ENCODE measurements at regions not wholly inside any gene's neighbourhood (a gene's known extent, or its start where the extent isn't known, plus 50 kb on each side); places are given as distances from the start of the nearest gene placed in this dataset.

- DNase-seq, result no peak
- H3K9me3 ChIP-seq (ENCODE audit: control extremely low read depth in 1 of 5, control insufficient read depth in 4 of 5, insufficient read depth in 2 of 5, low read depth in 1 of 5, low read length in 4 of 5), result peaks cover 0 to 5% (median 0%) of the 10 kb centered on the region in 5 experiments
- ChIA-PET CTCF (no interaction called here), POLR2A (no interaction called here)
- H3K36me3 ChIP-seq (ENCODE audit: control insufficient read depth in 4 of 4, insufficient read depth in 4 of 4, low read length in 3 of 4), result no peaks in the 10 kb centered on the region
- peaks cover 0 to 2% (median 0%) of the 10 kb centered on the region in 5 experiments for H3K27me3 ChIP-seq (replicated peaks in 2 of 5; ENCODE audit: control insufficient read depth in 4 of 5, insufficient read depth in 5 of 5, low read length in 4 of 5)
- H3K27ac ChIP-seq (ENCODE audit: insufficient read depth in 1 of 2, low read depth in 1 of 2, low read length in 2 of 2, poor library complexity in 1 of 2, severe bottlenecking in 2 of 2), result no peak overlapping the region
- no peak overlapping the region for H3K4me3 ChIP-seq (ENCODE audit: control insufficient read depth in 1 of 7, extremely low read depth in 1 of 7, insufficient read depth in 4 of 7, low read depth in 2 of 7, low read length in 6 of 7)
- no peaks in the 10 kb centered on the region for H3K4me1 ChIP-seq (ENCODE audit: control extremely low read depth in 1 of 4, control insufficient read depth in 4 of 4, insufficient read depth in 4 of 4, low read length in 3 of 4)
- 100% methylated on average over 2 of the region's 2 CpGs for WGBS (ENCODE audit: insufficient coverage)
Observed at GRCh38 chr18:50444539-50444938, 69.7 kb downstream of the SKA1 start.

- no CpG with 5 or more reads among the region's 2 CpGs for WGBS (ENCODE audit: insufficient coverage)
- no peaks in the 10 kb centered on the region for H3K36me3 ChIP-seq (ENCODE audit: control insufficient read depth in 4 of 4, insufficient read depth in 4 of 4, low read length in 3 of 4)
- no peak overlapping the region for H3K4me3 ChIP-seq (ENCODE audit: control insufficient read depth in 1 of 7, extremely low read depth in 1 of 7, insufficient read depth in 4 of 7, low read depth in 2 of 7, low read length in 6 of 7)
- ChIA-PET POLR2A (no interaction called here), CTCF (no interaction called here)
- H3K4me1 ChIP-seq (ENCODE audit: control extremely low read depth in 1 of 4, control insufficient read depth in 4 of 4, insufficient read depth in 4 of 4, low read length in 3 of 4), result no peaks in the 10 kb centered on the region
- no peak for DNase-seq
- peaks cover 0 to 4% (median 0%) of the 10 kb centered on the region in 5 experiments for H3K27me3 ChIP-seq (replicated peaks in 2 of 5; ENCODE audit: control insufficient read depth in 4 of 5, insufficient read depth in 5 of 5, low read length in 4 of 5)
- H3K27ac ChIP-seq (ENCODE audit: insufficient read depth in 1 of 2, low read depth in 1 of 2, low read length in 2 of 2, poor library complexity in 1 of 2, severe bottlenecking in 2 of 2), result no peak overlapping the region
- peaks cover 0 to 5% (median 0%) of the 10 kb centered on the region in 5 experiments for H3K9me3 ChIP-seq (ENCODE audit: control extremely low read depth in 1 of 5, control insufficient read depth in 4 of 5, insufficient read depth in 2 of 5, low read depth in 1 of 5, low read length in 4 of 5)
Observed at GRCh38 chr18:50446629-50447028, 71.8 kb downstream of the SKA1 start.

- Histone ChIP-seq H3K27ac (ENCODE audit: insufficient read depth in 1 of 2, low read depth in 1 of 2, low read length in 2 of 2, poor library complexity in 1 of 2, severe bottlenecking in 2 of 2) (no peak overlapping the region), H3K36me3 (ENCODE audit: control insufficient read depth in 4 of 4, insufficient read depth in 4 of 4, low read length in 3 of 4) (no peaks in the 10 kb centered on the region), H3K4me1 (ENCODE audit: control extremely low read depth in 1 of 4, control insufficient read depth in 4 of 4, insufficient read depth in 4 of 4, low read length in 3 of 4) (no peaks in the 10 kb centered on the region), H3K27me3 (replicated peaks in 2 of 5; ENCODE audit: control insufficient read depth in 4 of 5, insufficient read depth in 5 of 5, low read length in 4 of 5) (peaks cover 0 to 2% (median 0%) of the 10 kb centered on the region in 5 experiments), H3K9me3 (ENCODE audit: control extremely low read depth in 1 of 5, control insufficient read depth in 4 of 5, insufficient read depth in 2 of 5, low read depth in 1 of 5, low read length in 4 of 5) (peaks cover 0 to 5% (median 0%) of the 10 kb centered on the region in 5 experiments), H3K4me3 (ENCODE audit: control insufficient read depth in 1 of 7, extremely low read depth in 1 of 7, insufficient read depth in 4 of 7, low read depth in 2 of 7, low read length in 6 of 7) (no peak overlapping the region)
- ChIA-PET CTCF (no interaction called here), POLR2A (no interaction called here)
- WGBS (ENCODE audit: insufficient coverage), result 90% methylated on average over 4 of the region's 5 CpGs
- DNase-seq, result no peak
Observed at GRCh38 chr18:50447102-50447741, 72.4 kb downstream of the SKA1 start.

GRCh38 chr18:50447952-50448351 lies 73.1 kb downstream of the SKA1 start:
- no peak for DNase-seq
- ChIA-PET CTCF (no interaction called here), POLR2A (no interaction called here)
- H3K36me3 ChIP-seq (ENCODE audit: control insufficient read depth in 4 of 4, insufficient read depth in 4 of 4, low read length in 3 of 4), result no peaks in the 10 kb centered on the region
- WGBS (ENCODE audit: insufficient coverage), result 100% methylated on average over 1 of the region's 1 CpG
- H3K27ac ChIP-seq (ENCODE audit: insufficient read depth in 1 of 2, low read depth in 1 of 2, low read length in 2 of 2, poor library complexity in 1 of 2, severe bottlenecking in 2 of 2), result no peak overlapping the region
- peaks cover 0 to 5% (median 0%) of the 10 kb centered on the region in 5 experiments for H3K9me3 ChIP-seq (ENCODE audit: control extremely low read depth in 1 of 5, control insufficient read depth in 4 of 5, insufficient read depth in 2 of 5, low read depth in 1 of 5, low read length in 4 of 5)
- H3K4me1 ChIP-seq (ENCODE audit: control extremely low read depth in 1 of 4, control insufficient read depth in 4 of 4, insufficient read depth in 4 of 4, low read length in 3 of 4), result no peaks in the 10 kb centered on the region
- peaks cover 0 to 2% (median 0%) of the 10 kb centered on the region in 5 experiments for H3K27me3 ChIP-seq (replicated peaks in 2 of 5; ENCODE audit: control insufficient read depth in 4 of 5, insufficient read depth in 5 of 5, low read length in 4 of 5)
- H3K4me3 ChIP-seq (ENCODE audit: control insufficient read depth in 1 of 7, extremely low read depth in 1 of 7, insufficient read depth in 4 of 7, low read depth in 2 of 7, low read length in 6 of 7), result no peak overlapping the region

- no peaks in the 10 kb centered on the region for H3K4me1 ChIP-seq (ENCODE audit: control extremely low read depth in 1 of 4, control insufficient read depth in 4 of 4, insufficient read depth in 4 of 4, low read length in 3 of 4)
- H3K27ac ChIP-seq (ENCODE audit: insufficient read depth in 1 of 2, low read depth in 1 of 2, low read length in 2 of 2, poor library complexity in 1 of 2, severe bottlenecking in 2 of 2), result no peak overlapping the region
- no peaks in the 10 kb centered on the region for H3K36me3 ChIP-seq (ENCODE audit: control insufficient read depth in 4 of 4, insufficient read depth in 4 of 4, low read length in 3 of 4)
- ChIA-PET CTCF (no interaction called here), POLR2A (no interaction called here)
- no peak overlapping the region for H3K4me3 ChIP-seq (ENCODE audit: control insufficient read depth in 1 of 7, extremely low read depth in 1 of 7, insufficient read depth in 4 of 7, low read depth in 2 of 7, low read length in 6 of 7)
- no peak for DNase-seq
- H3K27me3 ChIP-seq (replicated peaks in 2 of 5; ENCODE audit: control insufficient read depth in 4 of 5, insufficient read depth in 5 of 5, low read length in 4 of 5), result peaks cover 0 to 6% (median 0%) of the 10 kb centered on the region in 5 experiments
- WGBS (ENCODE audit: insufficient coverage), result 96% methylated on average over 6 of the region's 7 CpGs
- peaks cover 0 to 2% (median 0%) of the 10 kb centered on the region in 5 experiments for H3K9me3 ChIP-seq (ENCODE audit: control extremely low read depth in 1 of 5, control insufficient read depth in 4 of 5, insufficient read depth in 2 of 5, low read depth in 1 of 5, low read length in 4 of 5)
Observed at GRCh38 chr18:50451100-50451842, 76.4 kb downstream of the SKA1 start.

GRCh38 chr18:50453014-50453680 lies 78.3 kb downstream of the SKA1 start:
- no peak for DNase-seq
- no peak overlapping the region for H3K4me3 ChIP-seq (ENCODE audit: control insufficient read depth in 1 of 7, extremely low read depth in 1 of 7, insufficient read depth in 4 of 7, low read depth in 2 of 7, low read length in 6 of 7)
- no peaks in the 10 kb centered on the region for H3K9me3 ChIP-seq (ENCODE audit: control extremely low read depth in 1 of 5, control insufficient read depth in 4 of 5, insufficient read depth in 2 of 5, low read depth in 1 of 5, low read length in 4 of 5)
- WGBS (ENCODE audit: insufficient coverage), result no CpG with 5 or more reads among the region's 1 CpG
- ChIA-PET POLR2A (no interaction called here), CTCF (interaction anchor here (1.1 kb wide), 1 partner anchor 11 kb away, joined by 4 read pairs; no protein-coding TSS in a partner anchor)
- peaks cover 0 to 6% (median 0%) of the 10 kb centered on the region in 5 experiments for H3K27me3 ChIP-seq (replicated peaks in 2 of 5; ENCODE audit: control insufficient read depth in 4 of 5, insufficient read depth in 5 of 5, low read length in 4 of 5)
- no peaks in the 10 kb centered on the region for H3K4me1 ChIP-seq (ENCODE audit: control extremely low read depth in 1 of 4, control insufficient read depth in 4 of 4, insufficient read depth in 4 of 4, low read length in 3 of 4)
- no peaks in the 10 kb centered on the region for H3K36me3 ChIP-seq (ENCODE audit: control insufficient read depth in 4 of 4, insufficient read depth in 4 of 4, low read length in 3 of 4)
- H3K27ac ChIP-seq (ENCODE audit: insufficient read depth in 1 of 2, low read depth in 1 of 2, low read length in 2 of 2, poor library complexity in 1 of 2, severe bottlenecking in 2 of 2), result no peak overlapping the region

GRCh38 chr18:50453732-50454131 lies 78.9 kb downstream of the SKA1 start:
- WGBS (ENCODE audit: insufficient coverage), result 96% methylated on average over 4 of the region's 4 CpGs
- ChIA-PET CTCF (no interaction called here), POLR2A (no interaction called here)
- no peaks in the 10 kb centered on the region for H3K36me3 ChIP-seq (ENCODE audit: control insufficient read depth in 4 of 4, insufficient read depth in 4 of 4, low read length in 3 of 4)
- peaks cover 0 to 9% (median 0%) of the 10 kb centered on the region in 5 experiments for H3K27me3 ChIP-seq (replicated peaks in 2 of 5; ENCODE audit: control insufficient read depth in 4 of 5, insufficient read depth in 5 of 5, low read length in 4 of 5)
- no peak overlapping the region for H3K4me3 ChIP-seq (ENCODE audit: control insufficient read depth in 1 of 7, extremely low read depth in 1 of 7, insufficient read depth in 4 of 7, low read depth in 2 of 7, low read length in 6 of 7)
- no peak for DNase-seq
- H3K27ac ChIP-seq (ENCODE audit: insufficient read depth in 1 of 2, low read depth in 1 of 2, low read length in 2 of 2, poor library complexity in 1 of 2, severe bottlenecking in 2 of 2), result no peak overlapping the region
- no peaks in the 10 kb centered on the region for H3K9me3 ChIP-seq (ENCODE audit: control extremely low read depth in 1 of 5, control insufficient read depth in 4 of 5, insufficient read depth in 2 of 5, low read depth in 1 of 5, low read length in 4 of 5)
- no peaks in the 10 kb centered on the region for H3K4me1 ChIP-seq (ENCODE audit: control extremely low read depth in 1 of 4, control insufficient read depth in 4 of 4, insufficient read depth in 4 of 4, low read length in 3 of 4)

All from common myeloid progenitor, CD34-positive (primary cell).